ENCODE measurements at regions not wholly inside any gene's neighbourhood (a gene's known extent, or its start where the extent isn't known, plus 50 kb on each side); places are given as distances from the start of the nearest gene placed in this dataset.

- ATAC-seq: no peak
- no peak for TF ChIP-seq EZH2phosphoT487 (IDR thresholded peaks at IDR 0.05; ENCODE audit: borderline replicate concordance, low read length)
- TF ChIP-seq EZH2 (IDR thresholded peaks at IDR 0.05; ENCODE audit: low read length, unreplicated experiment): no peak
- no peak for TF ChIP-seq CTCF (conservative IDR thresholded peaks at IDR 0.05; ENCODE audit: low read depth, low read length)
- intact Hi-C loops (cut with micrococcal nuclease): no loop called here
- Histone ChIP-seq H3K9me3 (ENCODE audit: low read length) (no peaks in the 10 kb centered on the region), H3K36me3 (ENCODE audit: low read depth, low read length) (no peaks in the 10 kb centered on the region), H3K4me1 (ENCODE audit: insufficient read depth, low read length) (peaks cover 5% of the 10 kb centered on the region; the same call in 1 of the 2 replicates), H3K4me3 (ENCODE audit: low read length) (no peak overlapping the region), H3K9ac (ENCODE audit: low read length) (no peak overlapping the region), H3K79me2 (ENCODE audit: low read length) (no peaks in the 10 kb centered on the region), H3K9me2 (replicated peaks; ENCODE audit: low read length) (no peaks in the 10 kb centered on the region), H2AFZ (ENCODE audit: low read length) (no peak overlapping the region), H3K4me2 (ENCODE audit: low read length) (no peak overlapping the region), H3K27ac (ENCODE audit: low read length) (no peak overlapping the region), H3F3A (ENCODE audit: low read length, unreplicated experiment) (peaks cover 2% of the 10 kb centered on the region), H4K20me1 (ENCODE audit: low read length) (no peaks in the 10 kb centered on the region), H3K27me3 (ENCODE audit: low read length) (peaks cover 16% of the 10 kb centered on the region; the same call in 1 of the 2 replicates)
- ChIA-PET POLR2A (ENCODE audit: unreplicated experiment) (no interaction called here), CTCF (no interaction called here)
- no peak for DNase-seq
- no TSS peak for BruUV-seq (replicated peaks)
Observed at GRCh38 chr6:16069222-16069621, 59.7 kb upstream of the MYLIP start.

GRCh38 chr6:16067568-16067967 is 61.3 kb upstream of the MYLIP start:
- TF ChIP-seq CTCF (conservative IDR thresholded peaks at IDR 0.05; ENCODE audit: low read depth, low read length) (no peak), EZH2 (IDR thresholded peaks at IDR 0.05; ENCODE audit: low read length, unreplicated experiment) (no peak), EZH2phosphoT487 (IDR thresholded peaks at IDR 0.05; ENCODE audit: borderline replicate concordance, low read length) (no peak)
- DNase-seq: no peak
- BruUV-seq (replicated peaks): no TSS peak

GRCh38 chr6:16064671-16065072 is 64.2 kb upstream of the MYLIP start:
- intact Hi-C loops (cut with micrococcal nuclease): no loop called here
- no TSS peak for BruUV-seq (replicated peaks)
- no peaks in the 10 kb centered on the region for H3K9me3 ChIP-seq (ENCODE audit: low read length)
- H3K27ac ChIP-seq (ENCODE audit: low read length): no peak overlapping the region
- no peak overlapping the region for H2AFZ ChIP-seq (ENCODE audit: low read length)
- no peak overlapping the region for H3K4me3 ChIP-seq (ENCODE audit: low read length)
- DNase-seq (no peak), ATAC-seq (no peak)
- TF ChIP-seq EZH2 (IDR thresholded peaks at IDR 0.05; ENCODE audit: low read length, unreplicated experiment) (no peak), EZH2phosphoT487 (IDR thresholded peaks at IDR 0.05; ENCODE audit: borderline replicate concordance, low read length) (no peak), CTCF (conservative IDR thresholded peaks at IDR 0.05; ENCODE audit: low read depth, low read length) (no peak)
- no peaks in the 10 kb centered on the region for H3K4me1 ChIP-seq (ENCODE audit: insufficient read depth, low read length)
- no peaks in the 10 kb centered on the region for H3K79me2 ChIP-seq (ENCODE audit: low read length)
- H4K20me1 ChIP-seq (ENCODE audit: low read length): no peaks in the 10 kb centered on the region
- H3K27me3 ChIP-seq (ENCODE audit: low read length): peaks cover 5% of the 10 kb centered on the region; the same call in 1 of the 2 replicates
- H3K9me2 ChIP-seq (replicated peaks; ENCODE audit: low read length): no peaks in the 10 kb centered on the region
- H3K36me3 ChIP-seq (ENCODE audit: low read depth, low read length): no peaks in the 10 kb centered on the region
- no peaks in the 10 kb centered on the region for H3F3A ChIP-seq (ENCODE audit: low read length, unreplicated experiment)
- ChIA-PET CTCF (no interaction called here), POLR2A (ENCODE audit: unreplicated experiment) (no interaction called here)
- H3K9ac ChIP-seq (ENCODE audit: low read length): no peak overlapping the region
- no peak overlapping the region for H3K4me2 ChIP-seq (ENCODE audit: low read length)

More at GRCh38 chr6:16067568-16067967, 61.3 kb upstream of the MYLIP start:
- H3K36me3 ChIP-seq (ENCODE audit: low read depth, low read length): no peaks in the 10 kb centered on the region
- no peak for ATAC-seq
- H3K9me3 ChIP-seq (ENCODE audit: low read length): no peaks in the 10 kb centered on the region
- no peaks in the 10 kb centered on the region for H3K9me2 ChIP-seq (replicated peaks; ENCODE audit: low read length)
- H3K4me2 ChIP-seq (ENCODE audit: low read length): no peak overlapping the region
- H3K27me3 ChIP-seq (ENCODE audit: low read length): peaks cover 14% of the 10 kb centered on the region; the same call in 1 of the 2 replicates
- H3F3A ChIP-seq (ENCODE audit: low read length, unreplicated experiment): no peaks in the 10 kb centered on the region
- no peak overlapping the region for H2AFZ ChIP-seq (ENCODE audit: low read length)
- no peak overlapping the region for H3K4me3 ChIP-seq (ENCODE audit: low read length)
- intact Hi-C loops (cut with micrococcal nuclease): no loop called here
- H4K20me1 ChIP-seq (ENCODE audit: low read length): no peaks in the 10 kb centered on the region
- CTCF ChIA-PET: no interaction called here
- H3K4me1 ChIP-seq (ENCODE audit: insufficient read depth, low read length): no peaks in the 10 kb centered on the region
- no peaks in the 10 kb centered on the region for H3K79me2 ChIP-seq (ENCODE audit: low read length)
- H3K9ac ChIP-seq (ENCODE audit: low read length): no peak overlapping the region
- POLR2A ChIA-PET (ENCODE audit: unreplicated experiment): no interaction called here
- no peak overlapping the region for H3K27ac ChIP-seq (ENCODE audit: low read length)
